ENCODE measurements at regions not wholly inside any gene's neighbourhood (a gene's known extent, or its start where the extent isn't known, plus 50 kb on each side); places are given as distances from the start of the nearest gene placed in this dataset.

- TF ChIP-seq CTCF (conservative IDR thresholded peaks at IDR 0.05; ENCODE audit: control insufficient read depth, insufficient read depth, low read depth, low read length): no peak
These were observed 77.9 kb upstream of the DKK2 start for GRCh38 chr4:107114059-107114458.

GRCh38 chr4:107098401-107098800, 62.3 kb upstream of the DKK2 start:
- H3K4me3 ChIP-seq (ENCODE audit: control insufficient read depth, low read depth, low read length): no peak overlapping the region

More at GRCh38 chr4:107114059-107114458, 77.9 kb upstream of the DKK2 start:
- H3K4me3 ChIP-seq (ENCODE audit: control insufficient read depth, low read depth, low read length): no peak overlapping the region
- no peak for DNase-seq (ENCODE audit: low read depth)

GRCh38 chr4:107094976-107095375, 58.9 kb upstream of the DKK2 start:
- H3K4me3 ChIP-seq (ENCODE audit: control insufficient read depth, low read depth, low read length): no peak overlapping the region
- TF ChIP-seq CTCF (conservative IDR thresholded peaks at IDR 0.05; ENCODE audit: control insufficient read depth, insufficient read depth, low read depth, low read length): no peak
- DNase-seq (ENCODE audit: low read depth): peak; percentile 22

More at GRCh38 chr4:107098401-107098800, 62.3 kb upstream of the DKK2 start:
- TF ChIP-seq CTCF (conservative IDR thresholded peaks at IDR 0.05; ENCODE audit: control insufficient read depth, insufficient read depth, low read depth, low read length): no peak
- no peak for DNase-seq (ENCODE audit: low read depth)

GRCh38 chr4:107094332-107094731, 58.2 kb upstream of the DKK2 start:
- peak; percentile 73 for TF ChIP-seq CTCF (conservative IDR thresholded peaks at IDR 0.05; ENCODE audit: control insufficient read depth, insufficient read depth, low read depth, low read length)
- no peak overlapping the region for H3K4me3 ChIP-seq (ENCODE audit: control insufficient read depth, low read depth, low read length)
- DNase-seq (ENCODE audit: low read depth): peak; percentile 64
